Activated CD8-positive, alpha-beta memory T cell treated with anti-CD3 and anti-CD28 coated beads, Interleukin-2, amount 50 U/mL, for 4 hours (primary cell): ENCODE measurements at regions not wholly inside any gene's neighbourhood (a gene's known extent, or its start where the extent isn't known, plus 50 kb on each side); places are given as distances from the start of the nearest gene placed in this dataset.
"Not testable (repeated sequence)": the region's sequence is repeated elsewhere in the genome, so short reads cannot be mapped to it uniquely, and the experiment has no call there.

Experiments used
- DNase-seq: peaks from one replicate; pipeline ENCODE4 v3.0.0-alpha.2; 2020

DNA sequence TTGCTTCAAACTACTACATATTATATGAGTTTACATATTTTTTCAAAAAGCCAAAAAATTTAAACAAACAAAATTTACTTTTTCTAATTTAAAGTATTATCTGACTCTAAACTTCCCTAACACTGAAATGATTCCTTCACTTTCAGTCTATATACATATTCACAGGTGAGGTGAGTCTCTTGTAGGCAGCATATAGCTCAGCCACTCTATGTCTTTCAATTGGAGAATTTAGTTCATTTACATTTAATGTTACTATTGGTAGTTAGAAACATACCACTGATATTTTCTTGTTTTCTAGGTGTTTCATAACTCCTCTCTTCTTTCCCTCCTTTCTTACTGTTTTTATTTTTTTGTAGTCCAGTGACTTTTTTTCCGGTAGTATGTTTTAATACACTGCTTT lies 387.1 kb downstream of the MRPL39 start:
- no peak for DNase-seq

DNA sequence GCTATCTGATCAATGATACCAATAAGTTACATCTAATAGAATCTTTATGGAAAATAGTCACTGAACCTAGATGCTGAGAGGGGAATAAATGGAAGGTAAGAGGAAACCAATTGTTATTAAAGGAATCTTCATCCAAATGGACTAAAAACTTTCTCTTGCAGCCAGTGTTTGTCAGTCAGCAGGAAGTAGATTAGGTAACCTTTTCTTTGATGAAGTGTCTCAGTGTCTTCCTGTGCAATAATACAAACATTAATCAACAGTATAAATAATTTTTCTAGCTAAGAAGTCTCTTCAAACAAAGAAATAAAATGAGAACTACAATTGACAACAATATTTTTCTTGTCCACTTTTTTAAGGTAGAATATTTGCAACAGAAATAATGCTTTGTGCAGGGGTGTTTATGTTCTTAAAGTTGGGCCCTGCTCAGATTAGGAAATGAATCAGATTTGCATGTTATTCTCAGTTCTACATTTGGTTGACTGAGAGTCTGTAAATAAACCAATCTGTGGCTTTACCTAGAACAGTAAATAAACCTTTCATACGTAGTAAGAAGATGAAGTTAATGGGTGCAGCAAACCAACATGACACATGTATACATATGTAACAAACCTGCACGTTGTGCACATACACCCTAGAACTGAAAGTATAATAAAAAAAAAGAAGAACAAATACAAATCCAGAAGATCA lies 391.4 kb downstream of the MRPL39 start:
- no peak for DNase-seq

DNA sequence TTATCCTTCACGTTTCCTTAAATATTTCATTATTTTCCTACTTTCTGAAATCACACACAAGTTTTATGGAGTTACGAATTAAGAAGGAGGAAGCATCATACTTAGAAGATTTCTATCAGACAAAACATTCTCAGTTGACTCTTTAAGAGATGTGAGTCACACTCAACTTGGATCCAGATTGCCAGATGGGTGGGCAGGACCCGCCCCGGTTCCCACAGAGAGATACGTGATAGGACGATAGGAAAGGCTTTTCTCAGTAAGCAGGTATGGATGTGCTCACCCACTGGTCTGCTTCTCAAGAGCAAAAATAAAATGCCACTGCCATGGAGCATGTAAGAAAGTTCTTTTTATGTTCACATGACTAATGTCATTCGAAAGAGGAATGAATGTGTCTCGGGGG lies 392.6 kb downstream of the MRPL39 start:
- DNase-seq, result no peak

DNA sequence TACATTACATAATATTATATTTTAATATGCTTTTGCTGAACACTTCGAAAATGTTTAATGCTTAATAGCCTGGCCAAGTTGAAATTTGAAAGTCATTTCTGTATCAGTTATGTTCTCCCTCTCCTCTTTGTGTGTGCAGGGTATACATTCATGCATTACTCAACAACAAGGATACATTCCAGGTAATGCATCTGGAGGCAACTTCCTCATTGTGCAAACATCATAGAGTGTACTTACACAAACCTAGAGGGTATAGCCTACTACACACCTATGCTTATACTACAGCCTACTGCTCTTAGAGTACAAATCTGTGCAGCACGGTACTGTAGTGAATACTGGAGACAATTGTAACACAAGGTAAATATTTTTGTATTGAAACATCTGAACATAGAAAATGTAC lies 407.3 kb downstream of the MRPL39 start:
- no peak for DNase-seq

DNA sequence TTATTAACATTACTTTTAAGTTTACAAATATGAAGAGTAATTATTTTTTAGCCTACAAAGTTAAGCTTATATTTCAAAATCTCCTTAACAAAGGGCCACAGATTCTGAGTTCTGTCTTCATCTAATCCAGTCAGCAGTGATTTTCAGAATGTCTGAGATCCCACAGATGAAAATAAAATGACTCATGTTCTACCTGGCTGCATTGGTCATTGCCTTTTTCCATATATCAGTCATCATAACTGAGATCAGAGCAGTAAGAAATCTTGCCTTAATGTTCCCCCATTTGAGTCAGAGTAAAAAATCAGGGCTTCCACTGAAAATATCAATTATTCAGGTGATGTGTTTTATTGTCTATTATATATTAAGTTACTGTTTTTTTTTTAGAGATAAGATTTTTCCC lies 416.1 kb downstream of the MRPL39 start:
- DNase-seq, result no peak

DNA sequence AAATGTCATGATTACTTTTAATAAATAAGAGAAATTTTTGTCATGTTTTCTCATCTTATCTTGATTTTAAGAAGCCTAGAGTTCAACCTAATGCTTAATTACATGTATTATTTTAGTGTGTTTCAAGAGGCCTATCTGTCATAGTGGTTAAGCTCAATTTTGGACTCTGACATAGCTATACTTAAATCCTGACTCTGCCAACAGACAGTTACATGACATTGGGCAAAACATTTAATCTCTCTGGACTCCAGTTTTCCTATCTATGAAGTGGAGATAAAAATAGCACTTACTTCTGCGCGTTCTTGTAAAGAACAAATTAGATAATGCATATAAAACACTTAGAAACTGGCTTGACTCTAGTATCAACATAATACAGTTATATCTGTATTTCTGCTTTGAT lies 417.8 kb downstream of the MRPL39 start:
- no peak for DNase-seq

DNA sequence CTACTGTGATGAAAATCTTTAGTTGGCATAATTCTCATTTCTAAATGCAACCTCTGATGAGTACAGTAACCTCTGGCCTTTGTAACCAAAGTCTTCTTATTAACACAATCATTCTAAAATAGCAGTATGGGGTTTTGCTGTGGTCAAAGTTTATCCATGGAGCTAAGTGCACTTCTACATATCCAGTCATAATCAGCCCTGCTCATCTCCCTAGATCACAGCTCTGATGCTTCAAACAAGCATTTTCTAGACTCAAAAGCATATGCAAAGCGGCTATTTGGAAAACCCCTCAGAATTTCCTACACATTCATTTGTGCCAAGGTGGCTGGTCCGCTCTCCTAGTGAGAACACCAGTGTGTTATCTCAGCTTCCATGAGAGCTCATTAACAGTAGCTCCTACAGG lies 418.6 kb downstream of the MRPL39 start:
- DNase-seq, result no peak

DNA sequence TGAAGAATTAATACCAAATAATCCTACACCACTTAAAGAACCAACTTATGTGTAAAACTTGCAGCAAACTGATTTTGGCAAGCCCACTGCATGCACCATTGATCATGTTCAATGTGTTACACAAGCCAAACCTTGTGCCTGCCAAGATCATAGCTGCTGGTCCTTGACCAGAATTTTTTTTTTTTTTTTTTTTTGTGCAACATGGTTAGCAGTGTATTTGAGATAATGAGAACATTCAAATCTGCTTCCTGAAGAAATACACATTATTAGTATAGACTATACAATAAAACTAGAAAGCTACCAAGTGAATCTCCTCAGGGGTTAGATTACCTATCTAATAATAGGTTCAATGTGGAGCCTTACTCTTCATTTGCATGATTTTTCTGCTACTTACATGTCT lies 421.0 kb downstream of the MRPL39 start:
- DNase-seq, result no peak

DNA sequence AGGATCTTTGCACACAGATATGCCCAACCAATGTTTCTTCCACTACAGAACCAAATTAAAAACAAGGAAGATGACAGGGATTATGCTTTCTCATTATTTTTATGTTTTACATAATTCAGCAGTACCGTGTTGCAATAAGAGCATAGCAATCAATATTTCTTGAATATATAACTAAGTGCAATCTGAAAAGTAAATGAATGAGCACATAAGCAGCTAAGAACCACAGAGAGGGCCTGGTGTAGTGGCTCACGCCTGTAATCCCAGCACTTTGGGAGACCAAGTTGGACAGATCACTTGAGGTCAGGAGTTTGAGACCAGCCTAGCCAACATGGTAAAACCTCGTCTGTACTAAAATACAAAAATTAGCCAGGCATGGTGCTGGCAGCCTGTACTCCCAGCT lies 423.7 kb downstream of the MRPL39 start:
- DNase-seq, result no peak

DNA sequence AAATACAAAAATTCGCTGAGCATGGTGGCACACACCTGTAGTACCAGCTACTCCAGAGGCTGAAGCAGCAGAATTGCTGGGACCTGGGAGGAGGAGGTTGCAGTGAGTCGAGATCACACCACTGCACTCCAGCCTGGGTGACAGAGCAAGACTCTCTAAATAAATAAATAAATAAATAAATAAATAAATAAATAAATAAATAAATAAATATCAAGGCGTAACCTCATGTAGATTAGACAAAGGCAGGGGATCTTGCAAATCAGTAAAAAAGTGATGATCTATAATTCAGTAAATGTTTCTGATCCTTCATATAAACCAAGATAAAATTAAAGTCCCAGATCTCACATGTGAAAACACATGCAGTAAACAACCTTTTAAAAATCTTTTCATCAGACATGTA lies 425.6 kb downstream of the MRPL39 start:
- not testable (repeated sequence) for DNase-seq

DNA sequence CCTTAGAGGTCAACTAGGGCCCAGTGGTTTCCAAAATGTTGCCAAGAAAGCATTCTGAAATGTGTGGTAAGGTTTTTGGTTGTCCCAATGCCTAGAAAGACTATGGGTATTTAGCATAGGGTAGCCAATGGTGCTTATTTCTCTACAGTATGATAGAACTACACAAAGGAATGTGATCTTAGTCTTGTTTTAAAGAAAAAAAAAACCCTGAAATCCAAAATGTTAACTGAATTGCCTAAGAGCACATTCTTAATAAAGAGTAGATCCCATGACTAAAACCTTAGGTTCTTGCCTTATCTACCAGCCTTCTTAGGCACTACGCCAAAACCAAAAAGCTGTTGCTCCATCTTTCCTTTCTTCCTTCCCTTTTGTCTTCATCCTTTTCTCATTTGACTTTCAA lies 428.2 kb downstream of the MRPL39 start:
- DNase-seq, result no peak

DNA sequence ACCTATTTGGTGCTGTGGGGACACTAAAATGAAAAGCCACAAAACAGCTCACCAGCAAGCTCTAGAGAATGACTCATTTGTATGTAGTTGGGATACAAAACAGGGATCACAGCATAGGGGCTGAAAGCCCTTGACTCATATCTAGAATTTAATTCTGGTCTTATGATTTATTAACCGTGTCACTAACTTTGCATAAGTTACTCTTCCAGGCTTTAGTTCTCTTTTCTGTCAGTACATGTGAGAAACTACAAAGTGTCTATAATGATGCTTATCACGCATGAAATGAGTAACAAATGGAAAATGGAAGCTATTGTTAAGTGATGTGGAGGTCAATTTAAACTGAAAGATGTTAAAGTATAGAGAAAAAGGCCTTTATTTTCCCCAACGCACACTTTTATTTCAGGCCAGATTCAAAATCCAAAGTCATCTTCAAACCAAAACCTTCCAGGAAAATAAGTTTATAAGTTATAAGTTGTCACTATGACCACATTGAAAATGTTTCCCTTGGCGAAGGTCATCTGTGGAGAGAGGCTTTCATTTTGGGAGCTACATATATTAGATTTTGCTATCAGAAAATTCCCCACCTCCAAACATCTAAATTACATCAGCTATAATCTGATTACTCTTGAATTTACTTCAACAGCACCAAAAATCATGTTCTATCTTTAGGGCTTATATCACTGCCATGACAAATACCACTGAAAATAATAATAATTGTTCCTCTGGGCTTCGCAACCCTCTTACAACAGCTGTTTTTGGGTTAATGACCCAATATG lies 430.5 kb downstream of the MRPL39 start:
- DNase-seq, result no peak

DNA sequence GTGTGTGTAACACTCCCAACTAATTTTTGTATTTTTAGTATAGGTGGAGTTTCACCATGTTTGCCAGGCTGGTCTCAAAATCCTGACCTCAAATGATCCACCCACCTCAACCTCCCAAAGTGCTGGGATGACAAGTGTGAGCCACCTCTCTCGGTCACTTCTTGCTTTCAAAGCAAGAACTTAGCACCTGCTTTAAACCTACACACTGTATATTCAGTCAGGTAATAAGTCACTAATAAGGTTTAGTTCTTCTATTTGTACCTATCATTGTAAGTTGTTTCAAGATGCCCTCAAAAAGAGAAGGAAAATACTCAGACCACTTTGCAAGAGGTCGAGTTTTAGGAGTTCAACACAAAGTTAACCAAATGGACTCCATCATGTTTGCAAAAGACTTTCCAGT lies 431.3 kb downstream of the MRPL39 start:
- no peak for DNase-seq

DNA sequence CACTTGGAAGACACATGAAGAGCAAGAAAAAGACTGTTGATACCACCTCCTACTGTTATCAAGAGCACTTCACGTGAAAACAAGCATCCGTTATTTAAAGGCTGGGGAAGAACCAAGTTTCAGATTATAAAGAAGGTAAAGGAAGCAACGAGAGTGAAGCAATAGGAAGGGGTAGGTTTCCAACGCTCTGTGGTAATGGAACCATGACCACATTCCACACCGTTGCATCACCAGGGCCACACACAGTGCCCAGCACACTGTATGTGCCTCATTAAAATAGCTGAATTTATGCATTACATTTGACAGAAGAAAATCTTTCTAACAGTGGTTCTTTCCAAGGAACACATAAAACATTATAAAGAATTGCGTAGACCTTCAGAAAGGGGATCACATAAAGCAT lies 435.8 kb downstream of the MRPL39 start:
- DNase-seq, result no peak

DNA sequence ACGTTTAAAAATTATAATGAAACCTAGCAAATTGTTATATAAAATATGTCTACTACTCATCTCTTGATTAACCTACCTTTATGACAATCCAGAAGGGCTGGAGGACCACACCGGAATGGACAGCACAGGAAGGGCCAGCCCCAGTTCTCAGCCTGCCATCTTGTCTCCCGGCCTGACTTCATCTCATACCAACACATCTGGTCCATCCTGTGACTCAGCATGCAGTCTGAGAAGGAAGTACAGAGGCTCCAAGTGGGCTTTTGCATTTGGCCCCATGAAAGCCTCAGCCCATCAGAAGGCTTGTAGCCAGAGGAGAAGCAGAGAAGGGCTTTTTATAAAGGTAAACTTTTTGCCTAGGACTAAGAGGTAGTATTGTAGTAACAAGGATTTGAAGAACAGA lies 436.6 kb downstream of the MRPL39 start:
- no peak for DNase-seq

DNA sequence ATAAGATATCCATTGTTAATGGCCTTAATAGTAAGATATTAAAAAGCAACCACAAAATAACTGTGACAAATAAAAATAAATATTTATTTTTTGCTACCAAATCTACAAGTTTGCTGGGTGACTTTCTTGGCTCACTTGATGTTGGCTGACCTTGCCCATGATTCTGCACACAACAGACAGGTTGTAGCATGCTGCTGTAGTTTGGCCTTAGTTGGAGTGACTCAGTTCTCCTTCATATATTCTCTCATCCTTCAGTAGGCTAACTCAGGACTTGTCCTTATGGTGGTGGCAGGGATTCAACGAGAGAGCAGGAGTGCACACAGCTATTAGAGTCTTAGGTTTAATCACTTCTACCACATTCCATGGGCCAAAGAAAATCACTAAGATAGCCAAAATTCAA lies 437.9 kb downstream of the MRPL39 start:
- DNase-seq, result no peak

DNA sequence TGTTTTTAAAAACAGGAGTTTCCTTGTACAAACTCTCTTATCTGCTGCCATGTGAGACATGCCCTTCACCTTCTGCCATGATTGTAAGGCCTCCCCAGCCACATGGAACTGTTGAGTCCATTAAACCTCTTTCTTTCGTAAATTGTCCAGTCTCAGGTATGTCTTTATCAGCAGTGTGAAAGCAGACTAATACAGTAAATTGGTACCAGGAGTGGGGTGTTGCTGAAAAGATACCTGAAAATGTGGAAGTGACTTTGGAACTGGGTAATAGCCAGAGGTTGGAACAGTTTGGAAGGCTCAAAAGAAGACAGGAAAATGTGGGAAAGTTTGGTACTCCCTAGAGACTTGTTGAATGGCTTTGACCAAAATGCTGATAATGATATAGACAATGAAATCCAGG lies 440.4 kb downstream of the MRPL39 start:
- DNase-seq, result not testable (repeated sequence)

DNA sequence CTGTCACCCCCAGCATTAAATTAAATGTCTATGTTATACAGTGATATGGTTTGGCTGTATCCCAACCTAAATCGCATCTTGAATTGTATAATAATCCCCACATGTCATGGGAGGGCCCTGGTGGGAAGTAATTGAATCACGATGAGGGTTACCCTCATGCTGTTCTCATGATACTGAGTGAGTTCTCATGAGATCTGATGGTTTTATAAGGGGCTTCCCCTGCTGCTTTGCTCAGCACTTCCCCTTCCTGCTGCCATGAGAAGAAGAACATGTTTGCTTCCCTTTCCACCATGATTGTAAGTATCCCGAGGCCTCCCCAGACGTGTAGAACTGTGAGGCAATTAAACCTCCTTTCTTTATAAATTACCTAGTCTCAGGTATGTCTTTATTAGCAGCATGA lies 445.7 kb downstream of the MRPL39 start:
- DNase-seq, result no peak

DNA sequence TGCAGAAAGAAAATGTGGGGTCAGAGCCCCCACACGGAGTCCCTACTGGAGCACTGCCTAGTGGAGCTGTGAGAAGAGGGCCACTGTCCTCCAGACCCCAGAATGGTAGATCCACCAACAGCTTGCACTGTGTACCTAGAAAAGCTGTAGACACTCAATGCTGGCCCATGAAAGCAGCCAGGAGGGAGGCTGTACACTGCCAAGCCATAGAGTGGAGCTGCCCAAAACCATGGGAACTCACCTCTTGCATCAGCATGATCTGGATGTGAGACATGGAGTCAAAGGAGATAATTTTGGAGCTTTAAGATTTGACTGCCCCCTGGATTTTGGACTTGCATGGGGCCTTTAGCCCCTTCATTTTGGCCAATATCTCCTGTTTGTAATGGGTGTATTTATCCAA lies 452.3 kb downstream of the MRPL39 start:
- not testable (repeated sequence) for DNase-seq

DNA sequence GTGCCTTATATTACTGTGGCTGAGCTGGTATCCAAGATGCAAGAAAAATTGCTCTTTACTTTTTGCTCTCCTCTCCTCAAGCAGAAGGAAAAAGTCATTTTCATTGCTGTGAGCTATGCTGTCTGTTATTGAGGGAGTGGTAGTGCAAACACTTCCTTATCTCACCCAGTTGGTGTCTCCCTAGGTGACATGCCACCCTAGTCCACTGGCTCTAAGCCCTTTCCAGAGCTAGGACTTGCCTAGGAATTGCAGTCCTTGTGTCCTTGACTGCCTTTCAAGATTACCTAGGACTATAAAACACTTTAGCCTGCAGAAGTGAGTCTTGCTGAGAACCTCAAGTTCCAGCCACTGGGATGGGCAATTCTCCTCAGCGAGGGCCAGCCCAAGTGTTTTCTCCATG lies 458.3 kb downstream of the MRPL39 start:
- DNase-seq, result no peak

DNA sequence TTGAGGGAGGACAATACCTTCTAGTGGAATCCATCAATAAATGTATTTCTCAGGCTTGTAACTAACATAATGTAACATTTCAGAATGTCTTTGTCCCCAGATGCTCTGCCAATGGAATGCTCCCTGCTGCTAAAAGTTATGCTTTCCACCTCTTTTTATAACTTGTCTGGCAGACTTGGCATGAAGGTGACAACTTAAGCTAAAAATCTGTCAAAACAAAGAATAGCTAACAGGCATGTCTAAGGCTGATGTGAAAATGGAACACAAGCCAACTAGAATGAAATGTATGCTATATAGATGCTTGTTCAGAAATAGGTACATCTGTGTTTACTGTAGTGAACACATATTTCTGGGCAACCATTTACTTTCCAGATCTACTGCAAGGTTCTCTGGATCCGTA lies 467.9 kb downstream of the MRPL39 start:
- DNase-seq, result no peak

DNA sequence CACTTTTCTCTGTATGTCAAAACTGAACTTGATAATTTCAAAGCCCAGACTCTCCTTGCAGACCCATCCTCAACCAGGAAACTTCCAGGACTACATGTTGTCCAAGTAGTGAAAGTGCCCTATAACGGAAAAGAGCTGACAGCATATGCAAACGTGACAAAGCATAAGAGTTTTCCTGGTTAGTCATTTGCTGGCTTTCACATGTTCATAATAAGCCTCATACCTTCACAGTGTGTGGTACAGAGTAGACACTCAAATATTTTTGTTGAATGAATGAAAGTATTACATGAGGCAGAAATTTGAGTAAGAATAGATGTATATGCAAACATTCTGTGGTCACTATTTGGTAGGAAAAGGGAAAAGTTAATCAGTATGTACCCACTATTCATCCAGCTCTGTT lies 473.3 kb downstream of the MRPL39 start:
- DNase-seq, result no peak

DNA sequence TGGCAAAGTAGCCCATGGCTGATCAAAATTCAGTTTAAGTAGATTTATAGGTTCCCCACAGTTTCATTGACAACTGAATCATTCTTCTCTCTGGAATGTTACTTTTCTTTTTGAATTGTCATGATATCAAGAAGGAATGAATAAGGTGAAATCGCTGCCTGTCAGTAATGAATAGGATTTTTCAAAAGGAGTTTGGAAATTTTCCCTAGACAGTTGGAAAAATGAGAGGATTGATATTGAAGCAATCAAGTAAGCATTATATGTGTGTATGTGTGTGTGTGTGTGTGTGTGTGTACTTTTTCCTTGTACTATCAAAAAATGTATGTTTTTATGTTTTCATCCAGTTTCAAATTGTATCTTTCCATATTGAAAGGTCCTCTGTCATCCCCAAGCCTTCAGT lies 479.5 kb downstream of the MRPL39 start:
- no peak for DNase-seq

DNA sequence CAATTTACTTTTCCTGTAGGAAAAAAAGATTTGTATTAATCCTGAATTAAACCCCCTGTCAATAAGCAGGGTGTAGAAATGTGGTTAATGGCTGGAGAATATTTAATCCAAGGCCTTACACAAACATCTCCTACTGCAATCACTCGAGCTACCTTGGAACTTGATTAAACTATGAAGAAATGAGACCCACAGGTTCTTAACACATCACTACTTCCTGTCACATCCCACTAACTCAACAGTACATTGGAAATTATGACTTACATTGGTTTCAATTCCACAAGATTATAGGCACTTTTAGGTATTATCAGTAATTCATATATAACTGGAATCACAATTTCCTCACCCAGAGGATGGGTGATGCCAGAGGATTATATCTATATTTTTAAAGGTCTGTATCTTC lies 480.3 kb downstream of the MRPL39 start:
- DNase-seq, result no peak

DNA sequence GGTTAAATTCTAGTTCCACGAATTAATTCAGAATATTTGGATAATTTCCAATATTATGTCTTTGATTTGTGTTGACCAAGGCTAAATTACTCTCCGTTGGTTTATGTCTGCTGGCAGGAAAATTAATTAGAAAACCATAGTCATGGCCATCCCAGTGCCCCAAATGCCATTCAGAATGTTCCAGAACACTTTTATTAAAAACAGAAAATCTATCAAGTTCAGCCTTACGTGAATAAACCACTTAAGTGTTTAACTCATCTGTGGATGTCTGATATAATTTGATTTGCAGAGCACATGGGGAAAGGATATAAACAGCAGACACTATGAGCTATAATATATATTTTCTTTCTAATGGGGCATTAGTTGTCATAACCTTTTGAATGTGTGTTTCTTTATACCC lies 480.7 kb downstream of the MRPL39 start:
- DNase-seq, result no peak
